ENCODE measurements at regions not wholly inside any gene's neighbourhood (a gene's known extent, or its start where the extent isn't known, plus 50 kb on each side); places are given as distances from the start of the nearest gene placed in this dataset.

DNA sequence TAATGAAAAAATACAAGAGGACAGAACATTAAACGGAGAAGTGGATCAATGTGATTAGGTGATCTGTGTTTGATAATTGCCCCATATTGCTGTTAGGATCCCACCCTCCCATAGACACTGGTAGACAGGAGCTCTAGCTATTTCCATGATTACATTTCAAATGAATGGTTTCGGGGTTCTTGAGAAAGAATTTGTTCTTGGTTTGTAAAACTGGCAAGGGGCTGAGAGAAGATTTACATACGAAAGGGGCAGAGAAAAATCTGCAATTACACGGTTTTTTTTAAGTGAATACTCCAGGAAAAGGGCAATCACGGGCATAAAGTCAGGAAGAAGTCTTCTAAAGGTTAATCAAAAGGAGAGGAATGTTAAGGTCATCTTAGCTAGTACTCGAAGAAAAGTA, 2125.7 kb upstream of the PCDH20 start:
- Mint-ChIP-seq H3K9me3 (no peaks in the 10 kb centered on the region; a peak in 1 of 5 replicates), H3K4me1 (peaks cover 10 to 13% of the 10 kb centered on the region in 2 experiments), H3K4me3 (no peak overlapping the region), H3K27ac (no peak overlapping the region), H3K27me3 (ENCODE audit: low read depth) (peaks cover 35% of the 10 kb centered on the region), H3K36me3 (ENCODE audit: insufficient read depth in 1 of 3, low read depth in 3 of 3) (no peaks in the 10 kb centered on the region)
- H3K4ac ChIP-seq (ENCODE audit: low read depth, low read length): no peak overlapping the region
- no peak overlapping the region for H2AK5ac ChIP-seq (ENCODE audit: insufficient read length, low read length)
- H2AFZ ChIP-seq (ENCODE audit: low read length): no peak overlapping the region
- H4K5ac ChIP-seq (ENCODE audit: insufficient read length, low read depth, low read length): no peak overlapping the region
- DNase-seq: no peak
- H3K18ac ChIP-seq (ENCODE audit: insufficient read length, low read depth, low read length): no peak overlapping the region
- H3K27ac ChIP-seq (ENCODE audit: insufficient read length, low read depth, low read length): no peak overlapping the region
- H4K20me1 ChIP-seq (ENCODE audit: control insufficient read depth, insufficient read depth, insufficient read length): no peaks in the 10 kb centered on the region
- H3K4me2 ChIP-seq (ENCODE audit: insufficient read depth, insufficient read length, low read length): no peak overlapping the region
- H3K9me3 ChIP-seq (ENCODE audit: control insufficient read depth, low read depth, low read length): no peaks in the 10 kb centered on the region
- H3K79me1 ChIP-seq (ENCODE audit: insufficient read depth, low read depth, low read length, poor library complexity, severe bottlenecking): no peaks in the 10 kb centered on the region
- H4K8ac ChIP-seq (replicated peaks; ENCODE audit: insufficient read length, low read depth, low read length): no peak overlapping the region
- H3K23ac ChIP-seq (ENCODE audit: insufficient read length, low read depth, low read length): no peak overlapping the region
- no peak overlapping the region for H3T11ph ChIP-seq (ENCODE audit: low read length)
- H4K91ac ChIP-seq (ENCODE audit: insufficient read length, low read depth, low read length): no peak overlapping the region
- peaks cover 9% of the 10 kb centered on the region; the same call in 1 of the 2 replicates for H3K27me3 ChIP-seq (ENCODE audit: insufficient read depth, low read length)
- no peak overlapping the region for H3K9ac ChIP-seq (ENCODE audit: extremely low read depth, insufficient read length, low read length)
- H3K4me1 ChIP-seq (ENCODE audit: insufficient read depth, low read length): no peaks in the 10 kb centered on the region
- no peak overlapping the region for H2BK5ac ChIP-seq (ENCODE audit: insufficient read length, low read length)
- no peak overlapping the region for H3K56ac ChIP-seq (ENCODE audit: insufficient read length, low read depth, low read length)
- H2BK20ac ChIP-seq (ENCODE audit: low read depth, low read length, poor library complexity, severe bottlenecking): no peak overlapping the region
- no CpG with 5 or more reads among the region's 6 CpGs for WGBS (ENCODE audit: extremely low coverage, insufficient read length, low lambda C conversion rate)
- H2BK12ac ChIP-seq (ENCODE audit: insufficient read length, low read depth, low read length): no peak overlapping the region
- H3K79me2 ChIP-seq (ENCODE audit: insufficient read depth, low read length): no peaks in the 10 kb centered on the region
- no peaks in the 10 kb centered on the region for H3K23me2 ChIP-seq (ENCODE audit: insufficient read length, low read depth, low read length, poor library complexity, severe bottlenecking)
- no peak overlapping the region for H3K14ac ChIP-seq (ENCODE audit: insufficient read depth, low read length)
- TF ChIP-seq CTCF (conservative IDR thresholded peaks at IDR 0.05): no peak
- no peak overlapping the region for H2BK15ac ChIP-seq (ENCODE audit: low read depth, low read length)
- H2BK120ac ChIP-seq (ENCODE audit: low read depth, low read length, poor library complexity, severe bottlenecking): no peak overlapping the region
